Body of pancreas (tissue), 4 donors: ENCODE measurements at regions not wholly inside any gene's neighbourhood (a gene's known extent, or its start where the extent isn't known, plus 50 kb on each side); places are given as distances from the start of the nearest gene placed in this dataset.

Source experiments
- ATAC-seq: fragments of 150-250 bp; one replicate; pipeline ENCODE4 v1.9.1; 2016
- DNase-seq, 4 donors: peaks; one replicate each; pipeline ENCODE4 v3.0.0-alpha.2; 2019
- H3K27ac ChIP-seq, 4 donors: fragments of 200-600 bp; sonication (generic); 1 replicate in 3 of 4; 2 replicates in 1 of 4; pipeline versions ENCODE4 v1.5.1 to v1.6.1; 2016 to 2019; ENCODE audit warnings: mild to moderate bottlenecking in 1 of 4, mixed read lengths in 1 of 4, moderate library complexity in 1 of 4
- H3K27me3 ChIP-seq, 2 donors: fragments of 200-600 bp; sonication (generic); one replicate each; pipeline ENCODE4 v1.6.0; 2016; ENCODE audit warnings: mild to moderate bottlenecking in 1 of 2
- H3K36me3 ChIP-seq, 2 donors: fragments of 200-600 bp; sonication (generic); replicated peaks in 1 of 2; 2 replicates each; pipeline ENCODE4 v1.5.1; 2016; ENCODE audit warnings: low read depth in 2 of 2; ENCODE audit not compliant: insufficient read depth in 1 of 2
- H3K4me1 ChIP-seq: fragments of 200-600 bp; sonication (generic); one replicate; pipeline ENCODE4 v1.6.0; 2016
- H3K4me3 ChIP-seq, 2 donors: fragments of 200-600 bp; sonication (generic); 1 replicate in 1 of 2; 2 replicates in 1 of 2; pipeline ENCODE4 v1.5.1; 2016 to 2019
- H3K9me3 ChIP-seq, 3 donors: fragments of 200-600 bp; sonication (generic); 1 replicate in 2 of 3; 2 replicates in 1 of 3; pipeline ENCODE4 v1.5.1; 2016
- POLR2A ChIP-seq, 3 donors: fragments of 450-650 bp; IDR thresholded peaks; one replicate each; pipeline ENCODE4 v1.6.1; 2016; ENCODE audit warnings: antibody characterized with exemption in 3 of 3, mild to moderate bottlenecking in 2 of 3
- WGBS, 2 donors: methylation state at CpG; one replicate each; pipeline ENCODE4 v1.1.5; 2017; 5-methylcytosine and 5-hydroxymethylcytosine counted together
- intact Hi-C: fragments of 100-400 bp; cut with DNase I; formaldehyde crosslinking; loops from one replicate; pipeline ENCODE4 v1.15.1; 2023
- TF ChIP-seq, protein P1 (sequence below), 7 experiments: fragments of 450-650 bp in 4 of 7; fragments of 200-600 bp in 3 of 7; sonication (generic) in 3 of 7; IDR thresholded peaks; one replicate each; pipeline ENCODE4 v1.5.1; 2016 to 2019; ENCODE audit warnings: antibody characterized with exemption in 7 of 7

GRCh38 chrX:116246261-116246660 is 75.7 kb downstream of the AGTR2 start:
- DNase-seq = no peak
- ATAC-seq = no peak
- H3K36me3 ChIP-seq = no peaks in the 10 kb centered on the region
- H3K27ac ChIP-seq = no peak overlapping the region
- WGBS, 2 donors = 68 to 100% methylated on average over 2 of the region's 2 CpGs
- TF ChIP-seq, protein P1, sequence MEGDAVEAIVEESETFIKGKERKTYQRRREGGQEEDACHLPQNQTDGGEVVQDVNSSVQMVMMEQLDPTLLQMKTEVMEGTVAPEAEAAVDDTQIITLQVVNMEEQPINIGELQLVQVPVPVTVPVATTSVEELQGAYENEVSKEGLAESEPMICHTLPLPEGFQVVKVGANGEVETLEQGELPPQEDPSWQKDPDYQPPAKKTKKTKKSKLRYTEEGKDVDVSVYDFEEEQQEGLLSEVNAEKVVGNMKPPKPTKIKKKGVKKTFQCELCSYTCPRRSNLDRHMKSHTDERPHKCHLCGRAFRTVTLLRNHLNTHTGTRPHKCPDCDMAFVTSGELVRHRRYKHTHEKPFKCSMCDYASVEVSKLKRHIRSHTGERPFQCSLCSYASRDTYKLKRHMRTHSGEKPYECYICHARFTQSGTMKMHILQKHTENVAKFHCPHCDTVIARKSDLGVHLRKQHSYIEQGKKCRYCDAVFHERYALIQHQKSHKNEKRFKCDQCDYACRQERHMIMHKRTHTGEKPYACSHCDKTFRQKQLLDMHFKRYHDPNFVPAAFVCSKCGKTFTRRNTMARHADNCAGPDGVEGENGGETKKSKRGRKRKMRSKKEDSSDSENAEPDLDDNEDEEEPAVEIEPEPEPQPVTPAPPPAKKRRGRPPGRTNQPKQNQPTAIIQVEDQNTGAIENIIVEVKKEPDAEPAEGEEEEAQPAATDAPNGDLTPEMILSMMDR (IDR thresholded peaks at IDR 0.05) = no peak
- TF ChIP-seq POLR2A (IDR thresholded peaks at IDR 0.05) = no peak
- H3K27me3 ChIP-seq = no peaks in the 10 kb centered on the region
- H3K9me3 ChIP-seq = no peaks in the 10 kb centered on the region
- no peak overlapping the region for H3K4me3 ChIP-seq
- intact Hi-C loops = no loop called here
- no peaks in the 10 kb centered on the region for H3K4me1 ChIP-seq

GRCh38 chrX:116267511-116268040 is 97.0 kb downstream of the AGTR2 start:
- H3K9me3 ChIP-seq = no peaks in the 10 kb centered on the region
- DNase-seq (no peak), ATAC-seq (no peak)
- intact Hi-C loops = no loop called here
- no peaks in the 10 kb centered on the region for H3K36me3 ChIP-seq
- H3K27ac ChIP-seq = no peak overlapping the region
- WGBS, 2 donors = 80 to 89% methylated on average over 3 of the region's 3 CpGs
- H3K4me3 ChIP-seq = no peak overlapping the region
- no peaks in the 10 kb centered on the region for H3K4me1 ChIP-seq
- no peaks in the 10 kb centered on the region for H3K27me3 ChIP-seq
- TF ChIP-seq POLR2A (IDR thresholded peaks at IDR 0.05) = no peak
- TF ChIP-seq, protein P1 (IDR thresholded peaks at IDR 0.05) = no peak

GRCh38 chrX:116272322-116272721 is 101.8 kb downstream of the AGTR2 start:
- Histone ChIP-seq H3K9me3 (no peaks in the 10 kb centered on the region), H3K27me3 (no peaks in the 10 kb centered on the region), H3K4me3 (no peak overlapping the region), H3K36me3 (no peaks in the 10 kb centered on the region), H3K27ac (no peak overlapping the region), H3K4me1 (no peaks in the 10 kb centered on the region)
- 39 to 88% methylated on average over 3 of the region's 3 CpGs for WGBS, 2 donors
- ATAC-seq = no peak
- no peak for DNase-seq
- intact Hi-C loops = no loop called here
- TF ChIP-seq, protein P1 (IDR thresholded peaks at IDR 0.05) = no peak
- TF ChIP-seq POLR2A (IDR thresholded peaks at IDR 0.05) = no peak

DNA sequence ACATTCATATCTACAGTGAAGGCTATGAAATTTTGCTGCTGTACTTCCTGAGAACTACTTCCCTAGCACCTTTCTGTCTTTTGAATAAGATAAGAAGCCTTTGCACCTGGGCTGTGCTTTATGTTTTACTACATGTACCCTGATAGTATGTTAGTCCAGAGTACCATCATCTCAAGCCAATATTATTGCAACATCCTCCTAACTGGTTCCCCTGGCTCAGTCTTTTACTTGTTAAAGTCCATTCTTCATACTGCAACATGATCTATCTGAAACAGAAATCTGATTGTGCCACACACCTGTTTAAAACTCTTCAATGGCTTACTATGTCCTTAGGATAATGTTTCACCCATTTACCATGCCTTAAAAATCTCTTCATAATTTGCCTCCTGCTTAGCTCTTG is 102.3 kb downstream of the AGTR2 start:
- no peak for TF ChIP-seq POLR2A (IDR thresholded peaks at IDR 0.05)
- TF ChIP-seq, protein P1 (IDR thresholded peaks at IDR 0.05) = no peak
- no peak for DNase-seq
- no peaks in the 10 kb centered on the region for H3K4me1 ChIP-seq
- intact Hi-C loops = no loop called here
- no peak overlapping the region for H3K4me3 ChIP-seq
- H3K9me3 ChIP-seq = no peaks in the 10 kb centered on the region
- H3K36me3 ChIP-seq = no peaks in the 10 kb centered on the region
- H3K27me3 ChIP-seq = no peaks in the 10 kb centered on the region
- ATAC-seq = no peak
- no peak overlapping the region for H3K27ac ChIP-seq

DNA sequence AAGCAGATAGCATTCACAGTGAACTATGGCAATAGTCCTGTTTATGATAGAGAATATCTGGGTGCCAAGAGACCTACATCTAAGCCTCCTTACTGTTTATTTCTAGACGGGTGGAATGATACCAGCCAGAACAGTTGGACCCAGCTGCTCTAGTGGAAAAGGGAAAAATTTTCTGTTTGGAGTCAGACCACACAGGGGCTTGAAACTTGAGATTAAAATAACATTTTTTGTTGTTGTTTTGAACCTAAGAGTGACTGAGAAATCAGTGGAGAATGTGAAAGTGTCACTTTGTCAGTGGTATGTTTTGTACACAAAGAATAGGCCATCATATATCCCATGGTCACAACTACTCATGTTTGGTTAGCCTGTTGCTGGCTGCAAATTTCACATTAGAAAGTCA is 105.7 kb downstream of the AGTR2 start:
- no peaks in the 10 kb centered on the region for H3K9me3 ChIP-seq
- no peak overlapping the region for H3K4me3 ChIP-seq
- H3K27ac ChIP-seq = no peak overlapping the region
- DNase-seq (no peak), ATAC-seq (no peak)
- no peaks in the 10 kb centered on the region for H3K36me3 ChIP-seq
- 9 to 35% methylated on average over 1 of the region's 1 CpG for WGBS, 2 donors
- intact Hi-C loops = no loop called here
- no peaks in the 10 kb centered on the region for H3K4me1 ChIP-seq
- no peaks in the 10 kb centered on the region for H3K27me3 ChIP-seq
- TF ChIP-seq, protein P1 (IDR thresholded peaks at IDR 0.05) = no peak
- no peak for TF ChIP-seq POLR2A (IDR thresholded peaks at IDR 0.05)
